HG03575 (cell line): ENCODE measurements at regions not wholly inside any gene's neighbourhood (a gene's known extent, or its start where the extent isn't known, plus 50 kb on each side); places are given as distances from the start of the nearest gene placed in this dataset.
"Not testable (repeated sequence)": the region's sequence is repeated elsewhere in the genome, so short reads cannot be mapped to it uniquely, and the experiment has no call there.

Experiments used
- ATAC-seq: cut with Tn5 transposase; IDR thresholded peaks from one replicate; pipeline ENCODE4 v1.9.1; 2021; ENCODE audit not compliant: unreplicated experiment, insufficient number of reproducible peaks, low FRiP score; ENCODE audit errors: extremely low read depth

- ATAC-seq = peak; percentile 99
Observed at GRCh38 chr7:148507064-148507573, 83.4 kb upstream of the C7orf33 start.

DNA sequence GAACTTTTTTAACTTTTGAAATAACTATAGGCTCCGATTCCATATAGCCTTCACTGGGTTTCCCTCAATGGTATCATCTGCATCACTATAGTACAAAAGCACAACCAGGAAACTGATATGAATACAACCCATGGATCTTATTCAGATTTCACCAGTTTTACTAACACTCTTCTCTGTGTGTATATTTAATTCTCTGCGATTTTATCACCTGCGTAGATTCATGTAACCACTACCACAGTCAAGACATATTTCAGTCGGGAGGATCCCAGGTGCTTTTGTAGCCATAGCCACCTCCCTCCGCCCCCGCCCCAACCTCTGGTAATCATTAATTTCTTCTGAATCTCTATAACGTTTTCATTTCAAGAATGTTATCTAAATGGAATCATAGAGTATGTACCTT is 82.8 kb upstream of the C7orf33 start:
- ATAC-seq = no peak

GRCh38 chr7:148514236-148514635 is 76.3 kb upstream of the C7orf33 start:
- ATAC-seq = no peak

DNA sequence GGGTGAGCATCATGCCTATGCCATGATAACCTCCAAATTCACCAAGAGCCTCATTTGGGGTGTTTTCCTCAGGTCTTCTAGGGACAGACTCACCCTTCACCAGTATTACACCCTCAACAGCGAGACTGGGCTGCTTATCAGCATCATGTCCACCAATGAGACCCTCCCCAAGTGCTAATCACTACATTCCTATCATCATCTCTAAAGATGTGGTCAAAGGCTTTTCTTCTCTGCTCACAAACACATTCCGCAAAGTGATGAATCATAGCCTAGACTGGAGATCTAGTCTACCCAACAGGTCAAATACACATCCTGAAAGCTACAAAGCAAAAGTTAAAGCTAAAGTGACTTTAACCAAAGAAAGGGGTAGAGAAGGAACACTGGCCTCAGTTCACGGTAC is 75.3 kb upstream of the C7orf33 start:
- no peak for ATAC-seq

- no peak for ATAC-seq
Observed at GRCh38 chr7:148515728-148516695, 74.6 kb upstream of the C7orf33 start.

- ATAC-seq = not testable (repeated sequence)
Observed at GRCh38 chr7:148519386-148519785, 71.2 kb upstream of the C7orf33 start.

DNA sequence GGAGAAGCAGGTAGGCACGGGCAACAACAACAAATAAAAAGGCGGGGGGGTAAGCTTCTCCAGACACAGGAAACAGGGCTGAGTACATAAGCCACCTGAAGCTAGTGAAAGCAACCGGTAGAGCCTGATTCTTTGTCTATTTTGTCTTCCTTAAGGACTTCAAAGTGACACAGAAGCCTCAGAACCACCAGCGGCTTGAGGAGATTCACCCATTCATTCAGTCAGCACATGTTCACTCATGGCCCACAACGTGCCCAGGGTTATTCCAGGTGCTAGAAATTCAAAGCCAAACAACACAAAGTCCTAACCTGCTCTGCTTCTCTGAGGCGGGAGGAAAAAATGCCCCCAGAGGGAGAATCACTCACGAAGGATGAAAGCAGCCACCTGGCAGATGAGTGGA is 69.3 kb upstream of the C7orf33 start:
- ATAC-seq = no peak

DNA sequence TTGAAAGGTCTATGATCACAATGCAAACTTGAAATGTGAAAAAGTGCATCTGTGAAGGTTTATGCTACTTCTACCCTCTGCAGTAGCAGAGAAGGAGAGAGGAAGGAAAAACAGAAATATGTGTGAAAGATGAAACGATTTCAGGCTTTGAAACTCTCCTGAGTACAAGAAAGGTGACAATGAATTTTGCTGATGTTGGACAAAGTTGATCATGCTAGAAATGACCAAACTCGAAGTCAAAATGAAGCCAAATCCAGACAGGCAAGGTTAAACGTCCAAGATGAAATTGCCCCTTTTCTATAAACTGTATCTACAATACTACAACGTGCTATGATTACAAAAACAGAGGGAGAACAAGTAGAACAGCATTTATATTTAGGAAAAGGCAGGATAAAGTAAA is 67.0 kb upstream of the C7orf33 start:
- no peak for ATAC-seq

DNA sequence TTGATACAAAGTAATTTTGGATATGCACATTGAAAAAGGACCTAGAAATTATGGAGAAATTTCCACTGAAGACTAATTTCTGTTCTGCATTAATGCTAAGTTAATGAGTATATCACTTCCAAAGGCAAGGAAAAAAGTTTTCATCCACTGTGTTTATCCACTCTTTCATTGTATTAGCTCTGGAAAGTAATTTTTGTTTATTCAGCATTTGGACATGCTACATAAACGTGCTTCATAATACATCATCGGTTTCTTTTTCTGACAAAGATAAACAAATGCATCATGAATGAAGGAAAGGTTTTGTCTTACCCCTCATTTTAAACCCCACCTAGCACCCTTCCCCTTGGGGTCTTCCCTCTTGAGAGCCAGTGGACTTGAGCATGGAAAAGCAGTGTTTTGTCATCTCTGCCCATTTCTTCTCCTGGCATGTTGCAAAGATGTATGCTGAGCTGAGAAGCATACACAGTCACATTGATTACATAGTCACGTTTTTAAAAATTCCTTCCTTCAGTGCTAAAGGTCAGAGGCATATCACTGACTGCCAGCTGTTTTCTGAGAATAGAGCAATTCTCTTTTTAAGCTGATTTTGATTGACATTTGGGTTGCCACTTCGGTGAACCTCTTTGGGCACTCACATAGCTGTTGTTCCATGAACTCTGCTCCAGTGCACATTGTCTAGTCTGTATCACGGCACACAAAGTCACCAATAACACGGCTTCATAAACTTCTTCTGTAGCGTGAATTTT is 65.9 kb upstream of the C7orf33 start:
- no peak for ATAC-seq

GRCh38 chr7:148527717-148528168 is 62.8 kb upstream of the C7orf33 start:
- peak; percentile 90 for ATAC-seq

DNA sequence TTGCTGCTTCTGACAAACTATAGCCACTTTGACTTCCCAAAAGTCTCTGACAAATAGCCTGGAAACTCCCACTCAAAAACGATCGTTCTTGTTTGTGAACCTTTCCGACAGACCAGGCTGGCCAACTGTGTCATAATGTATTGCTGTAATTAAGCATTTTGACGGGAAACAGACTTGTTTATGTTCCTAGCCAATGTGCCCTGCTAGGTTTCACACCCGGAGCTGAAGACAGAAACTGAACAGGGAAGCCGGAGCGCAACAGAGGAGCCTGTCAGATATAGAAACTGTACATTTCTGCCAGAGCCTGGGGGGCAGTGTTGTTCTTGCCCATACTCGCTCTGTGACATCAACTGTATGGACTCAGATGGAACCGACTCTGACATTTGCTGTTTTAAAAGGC is 55.3 kb upstream of the C7orf33 start:
- ATAC-seq = no peak

- no peak for ATAC-seq
Observed at GRCh38 chr7:148537435-148537834, 53.1 kb upstream of the C7orf33 start.

- ATAC-seq = no peak
Observed at GRCh38 chr7:148540041-148540738, 50.4 kb upstream of the C7orf33 start.
